Stimulated activated CD8-positive, alpha-beta memory T cell treated with anti-CD3 and anti-CD28 coated beads, Interleukin-7, amount 100 ng/mL, for 1 hour (primary cell): ENCODE measurements at regions not wholly inside any gene's neighbourhood (a gene's known extent, or its start where the extent isn't known, plus 50 kb on each side); places are given as distances from the start of the nearest gene placed in this dataset.
"Not testable (repeated sequence)": the region's sequence is repeated elsewhere in the genome, so short reads cannot be mapped to it uniquely, and the experiment has no call there.

ENCODE experiments used
- DNase-seq, 2 donors: peaks; one replicate each; pipeline ENCODE4 v3.0.0-alpha.2; 2020; ENCODE audit warnings: low read depth in 2 of 2

- DNase-seq = no peak
Measured at GRCh38 chr1:193451606-193452005, 265.2 kb upstream of the B3GALT2 start.

GRCh38 chr1:193451001-193451400 is 264.6 kb upstream of the B3GALT2 start:
- no peak for DNase-seq

GRCh38 chr1:193448682-193449461 is 262.5 kb upstream of the B3GALT2 start:
- no peak for DNase-seq

GRCh38 chr1:193443886-193444285 is 257.5 kb upstream of the B3GALT2 start:
- no peak for DNase-seq

- no peak for DNase-seq
Measured at GRCh38 chr1:193438771-193439170, 252.4 kb upstream of the B3GALT2 start.

GRCh38 chr1:193438312-193438711 is 251.9 kb upstream of the B3GALT2 start:
- DNase-seq = no peak

- DNase-seq = no peak
Measured at GRCh38 chr1:193437785-193438184, 251.4 kb upstream of the B3GALT2 start.

- not testable (repeated sequence) for DNase-seq
Measured at GRCh38 chr1:193437333-193437732, 250.9 kb upstream of the B3GALT2 start.

- no peak for DNase-seq
Measured at GRCh38 chr1:193435781-193436180, 249.4 kb upstream of the B3GALT2 start.

GRCh38 chr1:193434319-193434718 is 247.9 kb upstream of the B3GALT2 start:
- DNase-seq = no peak

GRCh38 chr1:193433599-193433998 is 247.2 kb upstream of the B3GALT2 start:
- DNase-seq = no peak

GRCh38 chr1:193432979-193433587 is 246.7 kb upstream of the B3GALT2 start:
- no peak for DNase-seq

- DNase-seq = no peak
Measured at GRCh38 chr1:193431265-193431977, 245.0 kb upstream of the B3GALT2 start.

- no peak for DNase-seq
Measured at GRCh38 chr1:193427524-193427923, 241.1 kb upstream of the B3GALT2 start.

GRCh38 chr1:193426061-193426460 is 239.6 kb upstream of the B3GALT2 start:
- no peak for DNase-seq

- DNase-seq = no peak
Measured at GRCh38 chr1:193421487-193421886, 235.1 kb upstream of the B3GALT2 start.

- no peak for DNase-seq
Measured at GRCh38 chr1:193419295-193419694, 232.9 kb upstream of the B3GALT2 start.

- DNase-seq = no peak
Measured at GRCh38 chr1:193418745-193419058, 232.3 kb upstream of the B3GALT2 start.

- DNase-seq = no peak
Measured at GRCh38 chr1:193417945-193418744, 231.7 kb upstream of the B3GALT2 start.

GRCh38 chr1:193417403-193417802 is 231.0 kb upstream of the B3GALT2 start:
- DNase-seq = no peak

- DNase-seq = no peak
Measured at GRCh38 chr1:193416226-193417024, 230.0 kb upstream of the B3GALT2 start.
